Thyroid gland (tissue), 4 donors: ENCODE measurements at regions not wholly inside any gene's neighbourhood (a gene's known extent, or its start where the extent isn't known, plus 50 kb on each side); places are given as distances from the start of the nearest gene placed in this dataset.

ENCODE experiments used
- DNase-seq, 2 donors: peaks; one replicate each; pipeline ENCODE4 v3.0.0-alpha.2; 2019
- H3K27ac ChIP-seq, 3 donors: fragments of 200-600 bp; sonication (generic); 1 replicate in 2 of 3; 2 replicates in 1 of 3; pipeline ENCODE4 v1.5.1; 2016 to 2019; ENCODE audit warnings: mild to moderate bottlenecking in 1 of 3, moderate library complexity in 1 of 3
- H3K27me3 ChIP-seq: fragments of 200-600 bp; sonication (generic); one replicate; pipeline ENCODE4 v1.5.1; 2019
- H3K36me3 ChIP-seq, 2 donors: fragments of 200-600 bp; sonication (generic); one replicate each; pipeline ENCODE4 v1.5.1; 2016 to 2019
- H3K4me1 ChIP-seq, 2 donors: fragments of 200-600 bp; sonication (generic); one replicate each; pipeline ENCODE4 v1.5.1; 2017 to 2019
- H3K4me3 ChIP-seq, 3 donors: fragments of 200-600 bp; sonication (generic); replicated peaks in 1 of 3; 1 replicate in 2 of 3; 2 replicates in 1 of 3; pipeline ENCODE4 v1.5.1; 2016; ENCODE audit warnings: mild to moderate bottlenecking in 1 of 3
- H3K9me3 ChIP-seq: fragments of 200-600 bp; sonication (generic); one replicate; pipeline ENCODE4 v1.5.1; 2017
- POLR2A ChIP-seq, 2 donors: fragments of 450-650 bp; IDR thresholded peaks; one replicate each; pipeline ENCODE4 v1.6.1; 2017; ENCODE audit warnings: antibody characterized with exemption in 2 of 2, mild to moderate bottlenecking in 2 of 2, moderate library complexity in 1 of 2
- WGBS, 2 donors: methylation state at CpG; one replicate each; pipeline ENCODE4 v1.1.5; 2017; 5-methylcytosine and 5-hydroxymethylcytosine counted together
- intact Hi-C: fragments of 100-400 bp; cut with DNase I; formaldehyde crosslinking; loops from one replicate; pipeline ENCODE4 v1.15.1; 2023
- TF ChIP-seq, protein P1 (sequence below), 6 experiments: fragments of 200-600 bp in 3 of 6; fragments of 450-650 bp in 3 of 6; sonication (generic) in 3 of 6; IDR thresholded peaks; one replicate each; pipeline ENCODE4 v1.5.1; 2016 to 2019; ENCODE audit warnings: antibody characterized with exemption in 6 of 6, mild to moderate bottlenecking in 2 of 6, inconsistent platforms in 1 of 6, moderate library complexity in 1 of 6

DNA sequence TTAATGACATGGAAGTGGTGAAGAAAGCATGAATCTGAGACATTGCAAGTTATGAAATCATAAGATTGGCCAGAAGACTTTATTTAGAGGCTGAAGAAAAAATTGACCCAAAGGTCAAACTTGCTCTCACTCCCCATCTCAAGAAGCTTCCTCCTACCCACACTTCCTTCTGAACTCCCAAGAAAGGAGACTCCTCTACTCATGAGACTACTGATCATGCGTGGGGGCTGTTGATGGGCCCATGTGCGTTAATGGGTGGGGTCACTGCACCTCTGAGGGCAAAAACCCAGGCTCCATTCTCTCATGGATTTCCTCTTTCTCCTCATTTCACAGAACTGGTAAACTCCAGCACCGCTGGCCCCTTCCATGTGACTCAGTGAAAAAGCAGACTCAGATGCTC is 470.6 kb upstream of the ARID1B start:
- Histone ChIP-seq H3K9me3 (no peaks in the 10 kb centered on the region), H3K4me1 (peaks cover 9 to 13% of the 10 kb centered on the region in 2 donors), H3K36me3 (no peaks in the 10 kb centered on the region), H3K27me3 (no peaks in the 10 kb centered on the region), H3K27ac (no peak overlapping the region), H3K4me3 (no peak overlapping the region)
- TF ChIP-seq POLR2A (IDR thresholded peaks at IDR 0.05) = no peak
- TF ChIP-seq, protein P1, sequence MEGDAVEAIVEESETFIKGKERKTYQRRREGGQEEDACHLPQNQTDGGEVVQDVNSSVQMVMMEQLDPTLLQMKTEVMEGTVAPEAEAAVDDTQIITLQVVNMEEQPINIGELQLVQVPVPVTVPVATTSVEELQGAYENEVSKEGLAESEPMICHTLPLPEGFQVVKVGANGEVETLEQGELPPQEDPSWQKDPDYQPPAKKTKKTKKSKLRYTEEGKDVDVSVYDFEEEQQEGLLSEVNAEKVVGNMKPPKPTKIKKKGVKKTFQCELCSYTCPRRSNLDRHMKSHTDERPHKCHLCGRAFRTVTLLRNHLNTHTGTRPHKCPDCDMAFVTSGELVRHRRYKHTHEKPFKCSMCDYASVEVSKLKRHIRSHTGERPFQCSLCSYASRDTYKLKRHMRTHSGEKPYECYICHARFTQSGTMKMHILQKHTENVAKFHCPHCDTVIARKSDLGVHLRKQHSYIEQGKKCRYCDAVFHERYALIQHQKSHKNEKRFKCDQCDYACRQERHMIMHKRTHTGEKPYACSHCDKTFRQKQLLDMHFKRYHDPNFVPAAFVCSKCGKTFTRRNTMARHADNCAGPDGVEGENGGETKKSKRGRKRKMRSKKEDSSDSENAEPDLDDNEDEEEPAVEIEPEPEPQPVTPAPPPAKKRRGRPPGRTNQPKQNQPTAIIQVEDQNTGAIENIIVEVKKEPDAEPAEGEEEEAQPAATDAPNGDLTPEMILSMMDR (IDR thresholded peaks at IDR 0.05) = no peak
- WGBS, 2 donors = 94 to 97% methylated on average over 3 of the region's 3 CpGs
- DNase-seq = no peak
- intact Hi-C loops = no loop called here

DNA sequence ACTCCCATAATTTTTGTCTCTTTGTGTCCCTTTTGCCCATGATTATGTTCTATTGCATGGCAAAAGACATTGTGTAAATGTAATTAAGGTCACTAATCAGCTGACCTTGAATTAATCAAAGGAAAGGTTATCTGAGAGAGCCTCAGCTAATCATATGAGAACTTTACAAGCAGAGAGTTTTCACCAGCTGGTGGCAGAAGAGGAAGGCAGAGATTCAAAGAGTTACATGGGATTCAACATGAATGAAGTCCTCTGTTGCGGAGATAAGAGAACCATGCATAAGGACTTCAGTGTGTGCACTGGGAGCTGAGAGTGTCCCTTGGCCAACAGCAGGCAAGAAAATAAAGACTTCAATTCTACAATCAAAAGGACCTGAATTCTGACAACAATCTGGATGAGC is 494.1 kb upstream of the ARID1B start:
- no peak overlapping the region for H3K27ac ChIP-seq
- no peaks in the 10 kb centered on the region for H3K27me3 ChIP-seq
- H3K4me1 ChIP-seq = peaks cover 19 to 46% of the 10 kb centered on the region in 2 donors
- DNase-seq = no peak
- H3K4me3 ChIP-seq = no peak overlapping the region
- no peaks in the 10 kb centered on the region for H3K36me3 ChIP-seq
- intact Hi-C loops = no loop called here
- WGBS, 2 donors = 97 to 100% methylated on average over 1 of the region's 1 CpG
- no peaks in the 10 kb centered on the region for H3K9me3 ChIP-seq
- TF ChIP-seq, protein P1 (IDR thresholded peaks at IDR 0.05) = no peak
- TF ChIP-seq POLR2A (IDR thresholded peaks at IDR 0.05) = no peak

DNA sequence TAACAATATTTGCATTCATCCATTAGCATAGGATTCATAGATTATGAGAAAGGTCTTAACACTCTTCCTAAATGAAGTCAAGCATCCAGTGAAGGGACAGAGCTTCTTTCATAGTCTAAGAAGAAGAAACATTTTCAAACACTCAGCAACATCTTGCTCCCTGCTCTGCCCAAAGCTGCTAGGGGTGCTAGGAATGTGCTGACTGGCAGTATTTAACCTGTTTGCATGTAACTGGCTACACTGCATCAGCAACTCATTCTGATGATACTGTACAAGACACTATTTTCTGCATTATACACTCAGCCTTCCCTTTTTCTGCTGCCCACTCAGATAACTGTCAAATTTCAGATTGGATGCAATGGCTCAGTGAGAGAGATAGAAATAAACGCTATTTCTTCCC is 495.1 kb upstream of the ARID1B start:
- intact Hi-C loops = no loop called here
- WGBS, 2 donors = 79 to 82% methylated on average over 1 of the region's 1 CpG
- H3K27me3 ChIP-seq = no peaks in the 10 kb centered on the region
- peaks cover 9 to 37% of the 10 kb centered on the region in 2 donors for H3K4me1 ChIP-seq
- no peaks in the 10 kb centered on the region for H3K36me3 ChIP-seq
- no peak for DNase-seq
- no peak overlapping the region for H3K27ac ChIP-seq
- H3K9me3 ChIP-seq = no peaks in the 10 kb centered on the region
- no peak overlapping the region for H3K4me3 ChIP-seq
- TF ChIP-seq, protein P1 (IDR thresholded peaks at IDR 0.05) = no peak
- no peak for TF ChIP-seq POLR2A (IDR thresholded peaks at IDR 0.05)

DNA sequence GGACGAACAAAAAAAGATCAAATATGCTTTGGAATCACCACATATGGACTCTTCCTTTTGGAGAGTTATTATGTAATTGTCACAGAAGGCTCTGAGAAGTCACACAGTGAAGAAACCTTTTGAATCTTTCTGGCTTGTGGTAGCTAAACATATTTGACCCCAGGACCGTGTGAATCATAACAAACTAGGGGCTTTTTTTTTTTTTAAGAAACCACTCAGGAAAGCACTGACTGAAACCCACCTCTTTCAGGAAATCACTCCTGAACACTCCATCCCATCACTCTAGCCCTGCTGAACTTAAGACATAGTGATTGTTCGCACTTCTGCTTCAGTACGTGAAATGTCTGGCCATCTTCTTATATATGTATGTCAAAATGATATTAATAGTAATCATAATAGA is 495.9 kb upstream of the ARID1B start:
- TF ChIP-seq, protein P1 (IDR thresholded peaks at IDR 0.05) = no peak
- no peak for TF ChIP-seq POLR2A (IDR thresholded peaks at IDR 0.05)
- no peaks in the 10 kb centered on the region for H3K36me3 ChIP-seq
- no peaks in the 10 kb centered on the region for H3K9me3 ChIP-seq
- H3K4me3 ChIP-seq = no peak overlapping the region
- WGBS, 2 donors = 71 to 77% methylated on average over 4 of the region's 4 CpGs
- intact Hi-C loops = no loop called here
- no peak overlapping the region for H3K27ac ChIP-seq
- DNase-seq = no peak
- H3K4me1 ChIP-seq = peaks cover 9 to 37% of the 10 kb centered on the region in 2 donors
- H3K27me3 ChIP-seq = no peaks in the 10 kb centered on the region

DNA sequence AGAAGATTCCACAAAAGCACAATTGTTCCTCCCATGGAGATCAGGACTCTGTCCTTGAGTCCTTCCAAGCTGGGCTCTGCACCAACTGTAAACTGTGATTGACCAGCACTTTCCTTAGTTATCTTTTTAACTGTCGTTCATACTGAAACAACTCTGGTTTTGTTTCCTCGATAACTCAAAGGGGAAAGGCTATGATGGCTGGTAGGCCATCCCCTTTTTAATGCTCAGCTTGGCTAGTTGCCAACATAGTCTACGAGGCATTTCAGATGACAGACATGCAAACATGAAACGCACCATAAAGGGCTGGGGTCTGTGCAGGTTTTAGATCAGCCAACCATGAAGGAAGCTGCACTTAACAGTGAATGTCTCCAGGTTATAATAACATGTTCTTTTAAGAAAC is 497.1 kb upstream of the ARID1B start:
- DNase-seq = no peak
- intact Hi-C loops = no loop called here
- Histone ChIP-seq H3K9me3 (no peaks in the 10 kb centered on the region), H3K4me3 (no peak overlapping the region), H3K27ac (no peak overlapping the region), H3K4me1 (peaks cover 9 to 37% of the 10 kb centered on the region in 2 donors), H3K27me3 (no peaks in the 10 kb centered on the region), H3K36me3 (no peaks in the 10 kb centered on the region)
- WGBS, 2 donors = 29 to 33% methylated on average over 4 of the region's 4 CpGs
- TF ChIP-seq POLR2A (IDR thresholded peaks at IDR 0.05) = no peak
- TF ChIP-seq, protein P1 (IDR thresholded peaks at IDR 0.05) = no peak
